GM23338 (cell line): ENCODE measurements at regions not wholly inside any gene's neighbourhood (a gene's known extent, or its start where the extent isn't known, plus 50 kb on each side); places are given as distances from the start of the nearest gene placed in this dataset.

ENCODE experiments used
- ATAC-seq: fragments of 200-7000 bp; cut with Tn5 transposase; 3 replicates; pipeline ENCODE4 v1.9.1; 2020
- DNase-seq: peaks from one replicate; pipeline ENCODE4 v3.0.0-alpha.2; 2015; ENCODE audit warnings: low spot score
- H2AFZ ChIP-seq: fragments of 200-600 bp; sonication (generic); 2 replicates; pipeline ENCODE4 v1.8.0; 2016; ENCODE audit warnings: antibody characterized with exemption, mild to moderate bottlenecking, moderate library complexity
- H3F3A ChIP-seq: fragments of 200-600 bp; sonication (generic); replicated peaks from 2 replicates; pipeline ENCODE4 v1.8.0; 2017; ENCODE audit warnings: antibody characterized with exemption, mixed run types, low read depth
- H3K27ac ChIP-seq: fragments of 200-600 bp; sonication (generic); 2 replicates; pipeline ENCODE4 v1.6.1; 2016; ENCODE audit warnings: low read depth
- H3K27me3 ChIP-seq: fragments of 200-600 bp; sonication (generic); 2 replicates; pipeline ENCODE4 v1.8.0; 2016; ENCODE audit warnings: mild to moderate bottlenecking, mixed run types, moderate library complexity; ENCODE audit not compliant: insufficient read depth
- H3K36me3 ChIP-seq: fragments of 200-600 bp; sonication (generic); 2 replicates; pipeline ENCODE4 v1.8.0; 2016; ENCODE audit warnings: mild to moderate bottlenecking; ENCODE audit not compliant: insufficient read depth
- H3K4me1 ChIP-seq: fragments of 200-600 bp; sonication (generic); 2 replicates; pipeline ENCODE4 v1.8.0; 2016; ENCODE audit warnings: mild to moderate bottlenecking, moderate library complexity; ENCODE audit not compliant: insufficient read depth
- H3K4me2 ChIP-seq: fragments of 200-600 bp; sonication (generic); 2 replicates; pipeline ENCODE4 v1.7.1; 2017; ENCODE audit warnings: mixed run types
- H3K4me3 ChIP-seq: fragments of 200-600 bp; sonication (generic); 2 replicates; pipeline ENCODE4 v1.6.1; 2016; ENCODE audit warnings: mixed run types
- H3K79me2 ChIP-seq: fragments of 200-600 bp; sonication (generic); replicated peaks from 2 replicates; pipeline ENCODE4 v1.8.0; 2017; ENCODE audit warnings: mild to moderate bottlenecking; ENCODE audit not compliant: insufficient read depth
- H3K9me2 ChIP-seq: fragments of 200-600 bp; sonication (generic); 2 replicates; pipeline ENCODE4 v1.8.0; 2017; ENCODE audit not compliant: insufficient read depth
- H4K20me1 ChIP-seq: fragments of 200-600 bp; sonication (generic); replicated peaks from 2 replicates; pipeline ENCODE4 v1.8.0; 2017; ENCODE audit warnings: mild to moderate bottlenecking; ENCODE audit not compliant: insufficient read depth
- H3K27ac Mint-ChIP-seq: 2 replicates; pipeline ENCODE4 v1.8.0; 2020; ENCODE audit warnings: inconsistent platforms, mild to moderate bottlenecking, moderate library complexity, mixed read lengths
- H3K27me3 Mint-ChIP-seq: 3 replicates; pipeline ENCODE4 v1.8.0; 2022; ENCODE audit warnings: low read depth, mild to moderate bottlenecking, moderate library complexity, mixed read lengths, inconsistent platforms; ENCODE audit not compliant: insufficient read depth, poor library complexity
- H3K36me3 Mint-ChIP-seq: 3 replicates; pipeline ENCODE4 v1.8.0; 2021; ENCODE audit warnings: low read depth, mild to moderate bottlenecking, inconsistent platforms, moderate library complexity, mixed read lengths
- H3K4me1 Mint-ChIP-seq: 3 replicates; pipeline ENCODE4 v1.8.0; 2020; ENCODE audit warnings: mild to moderate bottlenecking, inconsistent platforms, mixed read lengths
- H3K4me3 Mint-ChIP-seq: 3 replicates; pipeline ENCODE4 v1.8.0; 2021; ENCODE audit warnings: moderate library complexity, mild to moderate bottlenecking, inconsistent platforms, mixed read lengths
- H3K9me3 Mint-ChIP-seq: 3 replicates; pipeline ENCODE4 v1.8.0; 2020; ENCODE audit warnings: moderate library complexity, mild to moderate bottlenecking, inconsistent platforms, mixed read lengths
- CTCF ChIP-seq, 2 experiments: fragments of 200-600 bp in 1 of 2; sonication (generic) in 1 of 2; conservative IDR thresholded peaks; 2 replicates each; pipeline versions ENCODE4 v1.5.1 to v1.6.1; 2016 to 2017; ENCODE audit warnings: antibody characterized with exemption in 2 of 2, low read depth in 2 of 2, mild to moderate bottlenecking in 2 of 2, moderate library complexity in 1 of 2
- ETS1 ChIP-seq: IDR thresholded peaks from 2 replicates; pipeline ENCODE4 v1.6.1; 2016; ENCODE audit warnings: antibody characterized with exemption
- EZH2 ChIP-seq: fragments of 200-600 bp; sonication (generic); IDR thresholded peaks from one replicate; pipeline ENCODE4 v1.8.0; 2017; ENCODE audit warnings: antibody characterized with exemption, mild to moderate bottlenecking, low read depth; ENCODE audit not compliant: unreplicated experiment
- EZH2phosphoT487 ChIP-seq: fragments of 200-600 bp; sonication (generic); IDR thresholded peaks from one replicate; pipeline ENCODE4 v1.8.1; 2018; ENCODE audit warnings: antibody characterized with exemption; ENCODE audit not compliant: unreplicated experiment
- JUNB ChIP-seq: IDR thresholded peaks from one replicate; pipeline ENCODE4 v1.6.1; 2016; ENCODE audit warnings: antibody characterized with exemption; ENCODE audit not compliant: unreplicated experiment
- NANOG ChIP-seq: IDR thresholded peaks from 2 replicates; pipeline ENCODE4 v1.6.1; 2016; ENCODE audit warnings: antibody characterized with exemption, borderline replicate concordance
- STAT1 ChIP-seq: IDR thresholded peaks from one replicate; pipeline ENCODE4 v1.6.1; 2016; ENCODE audit warnings: antibody characterized with exemption; ENCODE audit not compliant: unreplicated experiment
- ZNF114 ChIP-seq: fragments of 250-450 bp; sonication (Bioruptor Pico); IDR thresholded peaks from 2 replicates; pipeline ENCODE4 v1.5.0; 2020; ENCODE audit warnings: mild to moderate bottlenecking, moderate library complexity
- ZNF331 ChIP-seq: fragments of 250-450 bp; sonication (Bioruptor Pico); IDR thresholded peaks from 2 replicates; pipeline ENCODE4 v1.5.0; 2020; ENCODE audit warnings: low read depth, mild to moderate bottlenecking, moderate library complexity
- ZNF462 ChIP-seq: fragments of 250-450 bp; sonication (Bioruptor Pico); IDR thresholded peaks from 2 replicates; pipeline ENCODE4 v1.5.0; 2020; ENCODE audit warnings: mild to moderate bottlenecking, moderate library complexity

- DNase-seq: no peak
- Mint-ChIP-seq H3K27me3 (peaks cover 1% of the 10 kb centered on the region), H3K27ac (no peak overlapping the region), H3K4me3 (no peak overlapping the region), H3K36me3 (peaks cover 4% of the 10 kb centered on the region; the same call in 2 of the 3 replicates), H3K4me1 (peaks cover 7% of the 10 kb centered on the region; the same call in 2 of the 3 replicates), H3K9me3 (peaks cover 10% of the 10 kb centered on the region; the same call in 2 of the 3 replicates)
- Histone ChIP-seq H3K4me3 (no peak overlapping the region), H3K36me3 (no peaks in the 10 kb centered on the region), H3K27ac (no peak overlapping the region), H3K27me3 (no peaks in the 10 kb centered on the region), H3K4me2 (no peak overlapping the region), H3K4me1 (no peaks in the 10 kb centered on the region), H3K79me2 (no peaks in the 10 kb centered on the region), H4K20me1 (no peaks in the 10 kb centered on the region), H3F3A (no peaks in the 10 kb centered on the region), H3K9me2 (no peaks in the 10 kb centered on the region), H2AFZ (no peak overlapping the region)
- ATAC-seq: no peak
- no peak for TF ChIP-seq NANOG
Observed at GRCh38 chr2:21363364-21363763, 239.6 kb downstream of the TDRD15 start.

- H3K9me3 Mint-ChIP-seq: peaks cover 10% of the 10 kb centered on the region; the same call in 2 of the 3 replicates
- no peaks in the 10 kb centered on the region for H3K79me2 ChIP-seq
- no peak overlapping the region for H3K4me3 Mint-ChIP-seq
- no peaks in the 10 kb centered on the region for H3F3A ChIP-seq
- no peak overlapping the region for H2AFZ ChIP-seq
- DNase-seq (no peak), ATAC-seq (no peak)
- no peaks in the 10 kb centered on the region for H3K36me3 ChIP-seq
- H4K20me1 ChIP-seq: no peaks in the 10 kb centered on the region
- peaks cover 7% of the 10 kb centered on the region for H3K4me1 Mint-ChIP-seq
- peaks cover 1% of the 10 kb centered on the region for H3K27me3 Mint-ChIP-seq
- no peaks in the 10 kb centered on the region for H3K4me1 ChIP-seq
- no peak overlapping the region for H3K4me3 ChIP-seq
- no peak overlapping the region for H3K27ac Mint-ChIP-seq
- H3K9me2 ChIP-seq: no peaks in the 10 kb centered on the region
- H3K4me2 ChIP-seq: no peak overlapping the region
- H3K36me3 Mint-ChIP-seq: peaks cover 4% of the 10 kb centered on the region; the same call in 2 of the 3 replicates
- no peaks in the 10 kb centered on the region for H3K27me3 ChIP-seq
- H3K27ac ChIP-seq: no peak overlapping the region
- TF ChIP-seq ETS1 (no peak), ZNF462 (CRISPR knock-in tag) (no peak), EZH2 (no peak), JUNB (no peak), ZNF331 (CRISPR knock-in tag) (no peak), NANOG (no peak), EZH2phosphoT487 (no peak), ZNF114 (CRISPR knock-in tag) (no peak), STAT1 (no peak), CTCF (conservative IDR thresholded peaks at IDR 0.05; ENCODE audit: low read depth in 2 of 2) (no peak)
Observed at GRCh38 chr2:21367421-21367820, 243.7 kb downstream of the TDRD15 start.
